ENCODE measurements at regions not wholly inside any gene's neighbourhood (a gene's known extent, or its start where the extent isn't known, plus 50 kb on each side); places are given as distances from the start of the nearest gene placed in this dataset.

DNA sequence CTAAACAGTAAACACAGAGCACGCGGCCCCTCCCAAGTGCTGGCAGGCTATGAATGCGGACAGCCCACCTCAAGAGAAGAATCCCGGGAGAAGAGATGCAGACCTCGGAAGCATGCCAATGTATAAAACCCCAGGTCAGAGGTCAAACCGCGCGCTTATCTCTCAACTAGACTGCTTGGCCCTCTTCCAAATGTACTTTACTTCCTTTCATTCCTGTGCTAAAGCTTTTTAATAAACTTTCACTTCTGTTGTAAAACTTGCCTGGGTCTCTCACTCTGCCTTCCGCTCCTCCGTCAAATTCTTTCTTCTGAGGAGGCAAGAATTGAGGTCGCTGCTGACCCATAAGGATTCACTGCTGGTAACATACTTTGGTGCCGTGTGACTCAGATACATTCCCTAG is 216.0 kb downstream of the S1PR1 start:
- TF ChIP-seq EZH2 (IDR thresholded peaks at IDR 0.05; ENCODE audit: borderline replicate concordance) (no peak), EZH2phosphoT487 (IDR thresholded peaks at IDR 0.05; ENCODE audit: low read depth, severe bottlenecking, unreplicated experiment) (no peak)
- TF ChIP-seq, protein P1, sequence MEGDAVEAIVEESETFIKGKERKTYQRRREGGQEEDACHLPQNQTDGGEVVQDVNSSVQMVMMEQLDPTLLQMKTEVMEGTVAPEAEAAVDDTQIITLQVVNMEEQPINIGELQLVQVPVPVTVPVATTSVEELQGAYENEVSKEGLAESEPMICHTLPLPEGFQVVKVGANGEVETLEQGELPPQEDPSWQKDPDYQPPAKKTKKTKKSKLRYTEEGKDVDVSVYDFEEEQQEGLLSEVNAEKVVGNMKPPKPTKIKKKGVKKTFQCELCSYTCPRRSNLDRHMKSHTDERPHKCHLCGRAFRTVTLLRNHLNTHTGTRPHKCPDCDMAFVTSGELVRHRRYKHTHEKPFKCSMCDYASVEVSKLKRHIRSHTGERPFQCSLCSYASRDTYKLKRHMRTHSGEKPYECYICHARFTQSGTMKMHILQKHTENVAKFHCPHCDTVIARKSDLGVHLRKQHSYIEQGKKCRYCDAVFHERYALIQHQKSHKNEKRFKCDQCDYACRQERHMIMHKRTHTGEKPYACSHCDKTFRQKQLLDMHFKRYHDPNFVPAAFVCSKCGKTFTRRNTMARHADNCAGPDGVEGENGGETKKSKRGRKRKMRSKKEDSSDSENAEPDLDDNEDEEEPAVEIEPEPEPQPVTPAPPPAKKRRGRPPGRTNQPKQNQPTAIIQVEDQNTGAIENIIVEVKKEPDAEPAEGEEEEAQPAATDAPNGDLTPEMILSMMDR (IDR thresholded peaks at IDR 0.05; ENCODE audit: poor library complexity) = no peak
- peak; percentile 49 for DNase-seq (ENCODE audit: low spot score)
- H3K9me2 ChIP-seq (replicated peaks; ENCODE audit: insufficient read depth) = no peaks in the 10 kb centered on the region
- H3K9me3 ChIP-seq (ENCODE audit: low read depth) = no peaks in the 10 kb centered on the region
- no peaks in the 10 kb centered on the region for H3K36me3 ChIP-seq (replicated peaks; ENCODE audit: insufficient read depth, low read depth)
- H2AFZ ChIP-seq = peak overlapping the region; percentile 20
- H3K27me3 ChIP-seq = no peaks in the 10 kb centered on the region
- peak overlapping the region; percentile 54 for H3K4me2 ChIP-seq
- H3K27ac ChIP-seq = no peak overlapping the region
- H3K4me3 ChIP-seq = no peak overlapping the region
- 31% methylated on average over 12 of the region's 12 CpGs for WGBS (ENCODE audit: low lambda C conversion rate, missing lambda C conversion rate)
- H4K20me1 ChIP-seq (ENCODE audit: insufficient read depth, poor library complexity, severe bottlenecking) = no peaks in the 10 kb centered on the region
- H3K79me2 ChIP-seq = no peaks in the 10 kb centered on the region
- H3K4me1 ChIP-seq (ENCODE audit: insufficient read depth) = no peaks in the 10 kb centered on the region

DNA sequence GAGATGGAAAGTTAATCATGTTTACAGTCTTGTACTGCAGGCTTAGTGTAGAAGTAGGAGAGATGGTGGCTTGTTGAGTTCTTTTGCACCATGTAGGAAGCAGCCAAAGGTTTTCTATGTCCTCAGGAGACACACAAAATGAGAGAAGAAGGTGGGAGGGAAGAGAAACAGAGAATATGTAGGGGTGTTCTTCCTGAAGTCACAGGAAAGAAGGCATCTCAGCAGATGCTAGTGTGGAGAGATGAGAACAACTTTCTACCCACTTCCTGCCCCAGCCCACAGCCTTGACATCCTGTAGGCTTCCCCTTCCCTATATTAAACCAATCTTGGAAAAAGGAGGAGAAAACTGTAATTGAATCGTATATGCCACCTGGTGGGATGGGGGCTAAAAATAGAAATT is 217.0 kb downstream of the S1PR1 start:
- WGBS (ENCODE audit: low lambda C conversion rate, missing lambda C conversion rate) = 81% methylated on average over 1 of the region's 1 CpG
- H3K4me2 ChIP-seq = no peak overlapping the region

DNA sequence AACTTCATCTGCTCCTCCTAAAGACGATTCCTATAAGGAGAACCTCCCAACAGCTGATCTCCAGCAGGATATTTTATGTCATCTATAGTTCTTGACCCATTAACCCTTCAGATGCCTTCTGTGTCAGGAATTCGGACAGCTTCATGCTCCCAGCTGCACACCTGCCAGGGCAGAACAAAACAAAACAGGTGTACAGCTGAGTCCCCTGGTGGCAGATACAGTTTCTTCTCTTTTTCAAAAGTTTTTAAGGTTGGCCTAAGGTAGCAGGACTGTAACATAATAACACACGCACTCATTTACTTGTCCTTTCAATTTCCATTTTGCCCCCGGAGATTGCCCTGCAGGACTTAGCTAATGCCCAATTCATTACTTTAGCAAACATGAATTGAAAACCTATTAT is 218.3 kb downstream of the S1PR1 start:
- H3K79me2 ChIP-seq = no peaks in the 10 kb centered on the region
- no peaks in the 10 kb centered on the region for H3K4me1 ChIP-seq (ENCODE audit: insufficient read depth)
- no peak overlapping the region for H3K4me3 ChIP-seq
- H3K36me3 ChIP-seq (replicated peaks; ENCODE audit: insufficient read depth, low read depth) = no peaks in the 10 kb centered on the region
- no peak for DNase-seq (ENCODE audit: low spot score)
- H3K9me2 ChIP-seq (replicated peaks; ENCODE audit: insufficient read depth) = no peaks in the 10 kb centered on the region
- H3K27ac ChIP-seq = no peak overlapping the region
- WGBS (ENCODE audit: low lambda C conversion rate, missing lambda C conversion rate) = 84% methylated on average over 4 of the region's 4 CpGs
- TF ChIP-seq, protein P1 (IDR thresholded peaks at IDR 0.05; ENCODE audit: poor library complexity) = no peak
- TF ChIP-seq EZH2phosphoT487 (IDR thresholded peaks at IDR 0.05; ENCODE audit: low read depth, severe bottlenecking, unreplicated experiment) (no peak), EZH2 (IDR thresholded peaks at IDR 0.05; ENCODE audit: borderline replicate concordance) (no peak)
- H2AFZ ChIP-seq = no peak overlapping the region
- no peaks in the 10 kb centered on the region for H3K9me3 ChIP-seq (ENCODE audit: low read depth)
- no peak overlapping the region for H3K4me2 ChIP-seq
- H3K27me3 ChIP-seq = no peaks in the 10 kb centered on the region
- H4K20me1 ChIP-seq (ENCODE audit: insufficient read depth, poor library complexity, severe bottlenecking) = no peaks in the 10 kb centered on the region

More for the DNA sequence above, 217.0 kb downstream of the S1PR1 start:
- Histone ChIP-seq H3K36me3 (replicated peaks; ENCODE audit: insufficient read depth, low read depth) (no peaks in the 10 kb centered on the region), H3K9me2 (replicated peaks; ENCODE audit: insufficient read depth) (no peaks in the 10 kb centered on the region), H3K4me3 (no peak overlapping the region), H4K20me1 (ENCODE audit: insufficient read depth, poor library complexity, severe bottlenecking) (no peaks in the 10 kb centered on the region), H3K27me3 (no peaks in the 10 kb centered on the region), H3K9me3 (ENCODE audit: low read depth) (no peaks in the 10 kb centered on the region), H2AFZ (no peak overlapping the region), H3K4me1 (ENCODE audit: insufficient read depth) (no peaks in the 10 kb centered on the region), H3K79me2 (no peaks in the 10 kb centered on the region), H3K27ac (no peak overlapping the region)
- no peak for DNase-seq (ENCODE audit: low spot score)
- no peak for TF ChIP-seq EZH2 (IDR thresholded peaks at IDR 0.05; ENCODE audit: borderline replicate concordance)
- TF ChIP-seq EZH2phosphoT487 (IDR thresholded peaks at IDR 0.05; ENCODE audit: low read depth, severe bottlenecking, unreplicated experiment) = no peak
- TF ChIP-seq, protein P1 (IDR thresholded peaks at IDR 0.05; ENCODE audit: poor library complexity) = no peak

DNA sequence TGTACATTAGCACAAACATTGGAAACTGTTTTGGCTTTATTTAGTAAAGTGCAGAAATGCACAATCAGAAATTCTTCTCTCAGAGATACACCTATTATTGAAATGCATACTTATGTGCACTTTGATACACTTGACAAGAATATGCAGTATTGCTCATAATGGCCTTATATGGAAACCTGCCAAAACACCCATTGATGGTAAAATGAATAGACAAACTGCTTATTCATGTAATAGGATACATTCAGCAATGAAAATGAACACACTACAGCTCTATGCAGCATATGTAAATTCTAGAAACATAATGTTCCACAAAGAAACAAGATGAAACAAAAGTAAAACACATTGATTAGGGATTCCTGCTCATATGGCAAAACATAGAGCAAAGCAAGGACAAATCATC is 223.9 kb downstream of the S1PR1 start:
- H3K36me3 ChIP-seq (replicated peaks; ENCODE audit: insufficient read depth, low read depth) = no peaks in the 10 kb centered on the region

More for the DNA sequence above, 223.9 kb downstream of the S1PR1 start:
- no peaks in the 10 kb centered on the region for H3K4me1 ChIP-seq (ENCODE audit: insufficient read depth)
- H3K4me2 ChIP-seq = no peak overlapping the region
- no peak overlapping the region for H3K4me3 ChIP-seq
- TF ChIP-seq, protein P1 (IDR thresholded peaks at IDR 0.05; ENCODE audit: poor library complexity) = no peak
- no peak for TF ChIP-seq EZH2phosphoT487 (IDR thresholded peaks at IDR 0.05; ENCODE audit: low read depth, severe bottlenecking, unreplicated experiment)
- TF ChIP-seq EZH2 (IDR thresholded peaks at IDR 0.05; ENCODE audit: borderline replicate concordance) = no peak
- no peaks in the 10 kb centered on the region for H3K79me2 ChIP-seq
- H3K27ac ChIP-seq = no peak overlapping the region
- H3K9me2 ChIP-seq (replicated peaks; ENCODE audit: insufficient read depth) = no peaks in the 10 kb centered on the region
- H2AFZ ChIP-seq = no peak overlapping the region
- H3K9me3 ChIP-seq (ENCODE audit: low read depth) = no peaks in the 10 kb centered on the region
- DNase-seq (ENCODE audit: low spot score) = no peak
- H3K27me3 ChIP-seq = no peaks in the 10 kb centered on the region
- no peaks in the 10 kb centered on the region for H4K20me1 ChIP-seq (ENCODE audit: insufficient read depth, poor library complexity, severe bottlenecking)
